PC-3 (cell line): ENCODE measurements at regions not wholly inside any gene's neighbourhood (a gene's known extent, or its start where the extent isn't known, plus 50 kb on each side); places are given as distances from the start of the nearest gene placed in this dataset.

Experiments
- CTCF ChIP-seq: fragments of 300-600 bp; sonication (generic); conservative IDR thresholded peaks from 2 replicates; pipeline ENCODE4 v1.5.1; 2017; ENCODE audit warnings: antibody characterized with exemption, low read depth, mild to moderate bottlenecking, low read length
- EZH2 ChIP-seq: fragments of 300-600 bp; sonication (generic); IDR thresholded peaks from one replicate; pipeline ENCODE4 v1.6.1; 2017; ENCODE audit warnings: antibody characterized with exemption, mild to moderate bottlenecking, low read length; ENCODE audit not compliant: unreplicated experiment
- EZH2phosphoT487 ChIP-seq: fragments of 300-600 bp; sonication (generic); IDR thresholded peaks from 2 replicates; pipeline ENCODE4 v1.6.1; 2018; ENCODE audit warnings: mild to moderate bottlenecking, antibody characterized with exemption, low read length, borderline replicate concordance

- no peak for TF ChIP-seq CTCF
- TF ChIP-seq EZH2phosphoT487 = no peak
- no peak for TF ChIP-seq EZH2
These were observed 174.5 kb downstream of the USP12 start for GRCh38 chr13:26996965-26997752.
